ENCODE measurements at regions not wholly inside any gene's neighbourhood (a gene's known extent, or its start where the extent isn't known, plus 50 kb on each side); places are given as distances from the start of the nearest gene placed in this dataset.

GRCh38 chr12:98351089-98351488 is 164.3 kb upstream of the TMPO start:
- no peak for DNase-seq (ENCODE audit: low spot score)

- no peak for DNase-seq (ENCODE audit: low spot score)
Observed at GRCh38 chr12:98351784-98352183, 163.6 kb upstream of the TMPO start.

- DNase-seq (ENCODE audit: low spot score), result no peak
Observed at GRCh38 chr12:98352218-98352811, 163.1 kb upstream of the TMPO start.

- no peak for DNase-seq (ENCODE audit: low spot score)
Observed at GRCh38 chr12:98352835-98353234, 162.6 kb upstream of the TMPO start.

GRCh38 chr12:98354520-98355035 is 160.8 kb upstream of the TMPO start:
- no peak for DNase-seq (ENCODE audit: low spot score)

GRCh38 chr12:98355322-98355721 is 160.1 kb upstream of the TMPO start:
- no peak for DNase-seq (ENCODE audit: low spot score)

- DNase-seq (ENCODE audit: low spot score), result no peak
Observed at GRCh38 chr12:98355933-98356332, 159.5 kb upstream of the TMPO start.

GRCh38 chr12:98358144-98358543 is 157.2 kb upstream of the TMPO start:
- no peak for DNase-seq (ENCODE audit: low spot score)

GRCh38 chr12:98359856-98360255 is 155.5 kb upstream of the TMPO start:
- DNase-seq (ENCODE audit: low spot score), result no peak

GRCh38 chr12:98360401-98360800 is 155.0 kb upstream of the TMPO start:
- DNase-seq (ENCODE audit: low spot score), result no peak

GRCh38 chr12:98369581-98369980 is 145.8 kb upstream of the TMPO start:
- no peak for DNase-seq (ENCODE audit: low spot score)

GRCh38 chr12:98370976-98371375 is 144.4 kb upstream of the TMPO start:
- DNase-seq (ENCODE audit: low spot score), result no peak

- no peak for DNase-seq (ENCODE audit: low spot score)
Observed at GRCh38 chr12:98371419-98371818, 144.0 kb upstream of the TMPO start.

- no peak for DNase-seq (ENCODE audit: low spot score)
Observed at GRCh38 chr12:98372340-98373024, 142.9 kb upstream of the TMPO start.

- DNase-seq (ENCODE audit: low spot score), result peak; percentile 56
Observed at GRCh38 chr12:98373025-98373554, 142.3 kb upstream of the TMPO start.

GRCh38 chr12:98374007-98374406 is 141.4 kb upstream of the TMPO start:
- DNase-seq (ENCODE audit: low spot score), result no peak

GRCh38 chr12:98379106-98379505 is 136.3 kb upstream of the TMPO start:
- no peak for DNase-seq (ENCODE audit: low spot score)

- no peak for DNase-seq (ENCODE audit: low spot score)
Observed at GRCh38 chr12:98385641-98386040, 129.7 kb upstream of the TMPO start.

- DNase-seq (ENCODE audit: low spot score), result no peak
Observed at GRCh38 chr12:98387444-98387843, 127.9 kb upstream of the TMPO start.

- no peak for DNase-seq (ENCODE audit: low spot score)
Observed at GRCh38 chr12:98388126-98388525, 127.3 kb upstream of the TMPO start.

- no peak for DNase-seq (ENCODE audit: low spot score)
Observed at GRCh38 chr12:98389593-98389992, 125.8 kb upstream of the TMPO start.

GRCh38 chr12:98397323-98398105 is 117.9 kb upstream of the TMPO start:
- peak; percentile 84 for DNase-seq (ENCODE audit: low spot score)

- DNase-seq (ENCODE audit: low spot score), result no peak
Observed at GRCh38 chr12:98399532-98399931, 115.9 kb upstream of the TMPO start.
